ENCODE measurements at regions not wholly inside any gene's neighbourhood (a gene's known extent, or its start where the extent isn't known, plus 50 kb on each side); places are given as distances from the start of the nearest gene placed in this dataset.

DNA sequence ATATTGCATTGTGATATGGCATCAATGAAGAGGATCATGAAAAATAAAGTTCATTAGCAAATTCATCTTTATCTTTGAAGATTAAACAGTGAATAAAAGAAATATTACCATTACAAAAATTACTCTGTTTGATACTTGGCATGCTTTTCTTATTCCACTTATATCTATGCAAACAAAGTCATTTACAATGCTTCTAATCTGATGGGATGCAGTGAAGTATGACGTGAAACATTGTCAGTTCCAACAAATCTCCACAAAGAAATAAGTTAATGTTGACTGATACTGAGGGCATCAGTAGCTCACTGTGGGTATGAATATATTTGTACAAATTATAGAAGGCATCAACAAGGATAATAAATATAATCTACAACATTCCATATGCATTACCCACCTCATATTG is 672.8 kb upstream of the POT1 start:
- DNase-seq (ENCODE audit: low read depth, low spot score): no peak
- in situ Hi-C loops (cut with HindIII; ENCODE audit: low sequenced_read_pairs): no loop called here
- no peak overlapping the region for H3K4me3 ChIP-seq (ENCODE audit: low read depth, low read length)
- TF ChIP-seq, protein P1, sequence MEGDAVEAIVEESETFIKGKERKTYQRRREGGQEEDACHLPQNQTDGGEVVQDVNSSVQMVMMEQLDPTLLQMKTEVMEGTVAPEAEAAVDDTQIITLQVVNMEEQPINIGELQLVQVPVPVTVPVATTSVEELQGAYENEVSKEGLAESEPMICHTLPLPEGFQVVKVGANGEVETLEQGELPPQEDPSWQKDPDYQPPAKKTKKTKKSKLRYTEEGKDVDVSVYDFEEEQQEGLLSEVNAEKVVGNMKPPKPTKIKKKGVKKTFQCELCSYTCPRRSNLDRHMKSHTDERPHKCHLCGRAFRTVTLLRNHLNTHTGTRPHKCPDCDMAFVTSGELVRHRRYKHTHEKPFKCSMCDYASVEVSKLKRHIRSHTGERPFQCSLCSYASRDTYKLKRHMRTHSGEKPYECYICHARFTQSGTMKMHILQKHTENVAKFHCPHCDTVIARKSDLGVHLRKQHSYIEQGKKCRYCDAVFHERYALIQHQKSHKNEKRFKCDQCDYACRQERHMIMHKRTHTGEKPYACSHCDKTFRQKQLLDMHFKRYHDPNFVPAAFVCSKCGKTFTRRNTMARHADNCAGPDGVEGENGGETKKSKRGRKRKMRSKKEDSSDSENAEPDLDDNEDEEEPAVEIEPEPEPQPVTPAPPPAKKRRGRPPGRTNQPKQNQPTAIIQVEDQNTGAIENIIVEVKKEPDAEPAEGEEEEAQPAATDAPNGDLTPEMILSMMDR (IDR thresholded peaks at IDR 0.05; ENCODE audit: low read depth, low read length): no peak

DNA sequence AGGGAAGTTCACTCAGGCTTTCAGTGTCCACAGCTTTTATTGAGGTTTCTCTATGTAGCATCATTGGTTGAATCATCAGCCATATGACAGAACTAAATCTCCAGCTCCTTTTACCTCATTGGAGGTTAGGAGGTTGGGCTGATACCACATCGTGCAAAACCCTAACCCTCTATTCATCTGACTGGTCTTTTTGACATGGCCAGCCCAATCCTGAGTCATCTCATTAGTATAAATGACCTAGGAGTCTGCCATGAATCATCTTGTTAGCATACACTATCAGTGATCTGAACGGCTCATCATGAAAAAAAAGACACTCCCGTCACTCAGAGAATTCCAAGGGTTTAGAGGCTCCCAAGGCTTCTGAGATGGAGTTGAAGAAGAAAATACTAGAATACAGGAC is 669.8 kb upstream of the POT1 start:
- H3K4me3 ChIP-seq (ENCODE audit: low read depth, low read length): no peak overlapping the region
- no peak for DNase-seq (ENCODE audit: low read depth, low spot score)
- in situ Hi-C loops (cut with HindIII; ENCODE audit: low sequenced_read_pairs): no loop called here
- TF ChIP-seq, protein P1 (IDR thresholded peaks at IDR 0.05; ENCODE audit: low read depth, low read length): no peak

- no peak for DNase-seq (ENCODE audit: low read depth, low spot score)
- TF ChIP-seq, protein P1 (IDR thresholded peaks at IDR 0.05; ENCODE audit: low read depth, low read length): no peak
- no peak overlapping the region for H3K4me3 ChIP-seq (ENCODE audit: low read depth, low read length)
- in situ Hi-C loops (cut with HindIII; ENCODE audit: low sequenced_read_pairs): no loop called here
These were observed 662.7 kb upstream of the POT1 start for GRCh38 chr7:125592331-125592730.

GRCh38 chr7:125573126-125573525 is 643.5 kb upstream of the POT1 start:
- no peak overlapping the region for H3K4me3 ChIP-seq (ENCODE audit: low read depth, low read length)
- in situ Hi-C loops (cut with HindIII; ENCODE audit: low sequenced_read_pairs): no loop called here
- no peak for DNase-seq (ENCODE audit: low read depth, low spot score)
- TF ChIP-seq, protein P1 (IDR thresholded peaks at IDR 0.05; ENCODE audit: low read depth, low read length): no peak

DNA sequence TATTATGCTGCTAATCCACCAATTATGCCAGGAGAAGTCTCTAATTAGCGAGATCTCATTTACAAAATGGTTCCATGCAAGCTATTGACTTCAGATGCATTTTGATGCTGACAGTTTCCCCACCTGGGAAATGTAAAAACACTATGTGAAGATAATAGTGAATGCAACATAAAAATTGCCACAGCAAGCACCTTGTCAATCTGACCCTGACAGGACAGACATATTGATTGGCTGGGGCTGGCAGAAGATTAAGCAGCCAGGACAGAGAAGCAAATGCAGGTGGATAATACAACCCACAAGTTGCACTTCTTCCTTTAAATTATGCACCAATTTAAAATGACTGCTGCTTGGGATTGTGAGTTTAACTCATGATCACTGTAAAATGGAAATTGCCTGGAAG is 642.8 kb upstream of the POT1 start:
- in situ Hi-C loops (cut with HindIII; ENCODE audit: low sequenced_read_pairs): no loop called here

GRCh38 chr7:125568799-125569198 is 639.2 kb upstream of the POT1 start:
- no peak for DNase-seq (ENCODE audit: low read depth, low spot score)
- in situ Hi-C loops (cut with HindIII; ENCODE audit: low sequenced_read_pairs): no loop called here
- no peak overlapping the region for H3K4me3 ChIP-seq (ENCODE audit: low read depth, low read length)
- TF ChIP-seq, protein P1 (IDR thresholded peaks at IDR 0.05; ENCODE audit: low read depth, low read length): no peak

More for the DNA sequence above, 642.8 kb upstream of the POT1 start:
- no peak for DNase-seq (ENCODE audit: low read depth, low spot score)
- H3K4me3 ChIP-seq (ENCODE audit: low read depth, low read length): no peak overlapping the region
- TF ChIP-seq, protein P1 (IDR thresholded peaks at IDR 0.05; ENCODE audit: low read depth, low read length): no peak

- in situ Hi-C loops (cut with HindIII; ENCODE audit: low sequenced_read_pairs): no loop called here
- H3K4me3 ChIP-seq (ENCODE audit: low read depth, low read length): no peak overlapping the region
- no peak for DNase-seq (ENCODE audit: low read depth, low spot score)
- TF ChIP-seq, protein P1 (IDR thresholded peaks at IDR 0.05; ENCODE audit: low read depth, low read length): no peak
These were observed 638.1 kb upstream of the POT1 start for GRCh38 chr7:125567686-125568085.
